NCI-H524 treated with DMSO at 0.1 percent for 48 hours (cell line): ENCODE measurements at regions not wholly inside any gene's neighbourhood (a gene's known extent, or its start where the extent isn't known, plus 50 kb on each side); places are given as distances from the start of the nearest gene placed in this dataset.
A peak's percentile ranks its signal among the peaks of the same experiment; 100 is the strongest.

Experiments
- DNase-seq: peaks from one replicate; lab custom pipeline; 2025; lab: John Stamatoyannopoulos, UW

DNA sequence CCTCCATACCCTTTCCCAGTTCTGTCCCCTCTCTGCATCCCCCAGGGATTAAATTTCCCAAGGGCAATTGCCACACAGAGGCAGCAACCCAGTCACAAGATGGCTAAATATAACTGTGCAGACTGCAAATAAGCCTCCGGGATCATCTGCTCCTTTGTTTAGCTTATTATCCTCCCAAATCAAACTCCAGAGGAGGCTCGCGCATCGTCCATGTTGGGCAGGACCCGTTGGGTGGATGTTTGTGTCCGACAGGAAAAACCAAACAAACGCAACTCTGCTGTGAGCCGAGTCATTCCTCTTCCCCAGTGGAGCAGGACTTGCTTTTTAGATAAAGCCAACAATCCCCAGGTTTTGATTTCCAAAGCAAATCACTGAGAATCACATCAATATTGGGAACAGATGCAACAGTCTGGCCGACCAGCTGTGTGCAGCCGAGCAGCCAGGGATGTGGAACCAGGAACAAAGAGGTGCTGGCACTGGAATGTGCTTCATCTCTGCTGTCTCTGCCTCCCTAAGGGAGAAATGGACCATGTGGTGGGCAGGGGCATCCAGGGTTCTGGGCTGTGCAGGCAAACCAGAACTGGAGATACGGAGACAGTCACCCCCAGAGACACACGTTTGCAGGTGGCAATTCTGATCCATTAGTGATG lies 89.8 kb downstream of the PTTG1 start:
- DNase-seq, result peak; percentile 27
